Head of caudate nucleus (tissue), 42 donors: ENCODE measurements at regions not wholly inside any gene's neighbourhood (a gene's known extent, or its start where the extent isn't known, plus 50 kb on each side); places are given as distances from the start of the nearest gene placed in this dataset.

Source experiments
- DNase-seq, 42 donors: peaks; one replicate each; pipeline versions ENCODE4 v3.0.0 to v3.0.0-alpha.2; 2020 to 2021; ENCODE audit warnings: mixed read lengths in 7 of 42
- intact Hi-C: fragments of 100-400 bp; cut with DNase I; formaldehyde crosslinking; loops from one replicate; pipeline ENCODE4 v1.15.0; 2022

DNA sequence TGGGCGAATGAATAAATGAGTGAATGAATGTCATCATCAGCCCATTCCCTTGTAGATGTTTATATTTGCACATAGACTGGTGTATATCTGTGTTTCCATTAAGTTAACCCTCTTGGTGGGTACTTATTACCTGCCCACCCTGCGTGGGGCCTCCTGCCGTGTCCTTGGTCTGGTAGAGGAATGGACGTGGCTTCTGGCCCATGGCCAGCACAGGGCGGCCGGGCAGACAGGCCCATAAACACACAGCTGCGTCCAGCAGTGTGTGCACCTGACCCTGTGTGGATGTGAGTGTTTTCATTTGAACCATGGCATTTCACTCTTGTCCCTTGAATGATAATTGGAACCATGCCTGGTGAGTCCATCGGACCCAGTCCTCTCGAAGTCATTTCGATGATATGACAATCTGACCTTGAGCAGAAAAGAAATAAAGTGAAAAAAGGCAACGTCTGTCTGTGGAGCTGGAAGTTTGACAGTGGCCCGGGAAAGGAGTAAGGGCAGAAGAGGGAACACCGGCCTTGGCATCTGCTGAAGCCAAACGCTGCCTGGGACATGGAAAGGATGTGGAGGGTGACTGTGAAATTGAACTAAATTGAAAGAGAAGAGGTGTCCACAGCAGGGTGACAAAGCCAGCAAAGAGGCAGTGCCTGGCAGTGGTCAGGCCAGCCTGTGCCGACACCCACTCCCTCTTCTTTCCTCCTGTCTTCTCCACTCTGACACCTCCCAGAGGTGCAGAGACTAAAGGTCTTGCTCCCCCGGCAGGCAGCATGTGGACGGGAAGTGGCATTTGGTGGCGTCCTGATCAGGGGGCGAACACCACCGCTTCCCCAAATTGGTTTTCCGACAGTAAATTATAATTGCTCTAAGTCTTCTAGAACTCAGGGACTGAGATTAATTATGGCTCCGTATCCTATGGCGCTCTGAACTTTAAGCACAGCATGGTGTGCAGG is 199.0 kb upstream of the ZMIZ1 start:
- intact Hi-C loops, result loop anchor here (10.0 kb wide), 1 partner anchor 195 kb away; the partner anchor contains the start of gene ZMIZ1

DNA sequence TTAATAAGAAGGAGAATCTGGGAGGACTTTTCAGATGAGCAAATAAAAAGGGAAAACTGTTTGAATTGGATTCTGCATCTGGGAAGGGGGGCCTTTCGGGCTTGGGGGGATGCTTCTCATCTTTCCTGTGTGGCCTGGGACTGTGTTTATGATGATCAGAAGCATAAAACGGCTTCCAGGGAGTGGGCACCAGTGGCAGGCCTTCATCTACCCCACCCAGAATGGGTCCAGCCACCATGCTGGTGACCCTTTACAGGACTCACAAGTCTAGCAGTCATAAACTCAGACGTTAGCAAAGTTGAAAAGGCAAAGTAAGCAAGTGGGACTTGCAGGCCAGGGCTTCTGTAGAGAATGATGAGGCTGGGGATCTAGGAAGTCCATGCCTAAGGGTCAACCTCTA is 198.3 kb upstream of the ZMIZ1 start:
- DNase-seq, result peak in 5 of 42 donors; percentile 2 to 24 (median 12)
- intact Hi-C loops, result no loop called here

More for the DNA sequence above, 199.0 kb upstream of the ZMIZ1 start:
- peak in 5 of 42 donors; percentile 9 to 37 (median 26) for DNase-seq

DNA sequence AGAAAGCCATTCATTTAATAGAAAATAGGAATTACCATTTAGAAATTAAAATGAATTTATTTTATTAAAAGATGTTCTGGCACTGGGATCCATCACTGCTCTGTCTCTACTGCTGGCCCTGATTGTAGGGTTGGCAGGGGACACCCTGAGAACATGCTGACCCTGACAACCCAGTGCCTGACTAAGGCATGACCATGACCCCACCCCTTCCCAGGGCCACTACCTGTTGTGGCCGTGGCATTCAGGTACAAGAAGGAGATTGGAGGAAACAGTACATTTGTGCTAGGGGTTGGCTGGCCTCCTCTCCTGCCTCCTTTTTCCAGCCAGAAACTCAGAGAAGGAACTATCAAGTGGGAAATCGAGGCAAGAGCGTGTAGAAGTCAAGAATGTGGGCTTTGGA is 197.0 kb upstream of the ZMIZ1 start:
- peak in 2 of 42 donors; percentile 5 to 22 for DNase-seq
- intact Hi-C loops, result no loop called here

DNA sequence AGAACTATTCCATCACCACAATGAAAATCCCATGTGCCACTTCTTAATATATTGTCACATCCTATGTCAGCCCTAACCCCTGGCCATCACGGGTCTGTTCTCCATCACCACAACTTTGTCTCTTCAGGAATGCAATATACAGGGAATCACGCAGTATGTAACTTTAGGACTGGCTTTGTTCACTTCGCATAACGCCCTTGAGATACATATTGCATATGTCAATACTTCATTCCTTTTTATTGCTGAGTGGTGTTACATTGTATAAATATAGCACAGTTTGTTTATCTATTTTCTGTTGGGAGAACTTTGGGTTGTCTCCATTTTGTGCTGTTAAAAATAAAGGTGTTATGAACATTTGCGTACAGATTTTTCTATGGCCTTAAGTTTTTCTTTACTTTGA is 195.4 kb upstream of the ZMIZ1 start:
- peak in 2 of 42 donors; percentile 10 to 19 for DNase-seq
- intact Hi-C loops, result no loop called here

DNA sequence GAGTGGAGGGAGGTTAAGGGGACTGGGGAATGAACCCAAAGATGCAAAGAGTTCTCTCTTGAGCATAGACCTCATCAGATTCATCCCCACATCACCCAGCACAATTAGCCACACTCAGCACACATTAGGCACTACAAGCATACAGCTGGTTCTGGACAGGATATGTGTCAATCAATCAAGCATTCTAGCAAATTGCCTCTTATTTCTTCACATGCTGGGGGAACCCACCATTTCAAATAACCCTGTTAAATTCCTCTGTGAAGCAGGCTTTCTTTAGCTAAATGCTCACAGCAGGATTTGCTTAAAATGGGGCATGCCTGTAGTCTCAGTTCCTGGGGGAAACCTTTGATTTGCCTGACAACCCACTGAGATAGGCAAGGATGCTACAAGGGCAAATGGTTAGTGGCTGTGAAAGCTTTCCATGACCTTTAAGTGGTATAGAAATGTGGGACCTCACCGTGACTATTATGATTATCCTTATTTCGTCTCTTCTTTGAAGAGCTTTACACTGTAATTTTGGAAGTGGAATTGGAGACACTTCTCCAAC is 193.4 kb upstream of the ZMIZ1 start:
- intact Hi-C loops, result no loop called here
- peak in 2 of 42 donors; percentile 3 to 15 for DNase-seq

DNA sequence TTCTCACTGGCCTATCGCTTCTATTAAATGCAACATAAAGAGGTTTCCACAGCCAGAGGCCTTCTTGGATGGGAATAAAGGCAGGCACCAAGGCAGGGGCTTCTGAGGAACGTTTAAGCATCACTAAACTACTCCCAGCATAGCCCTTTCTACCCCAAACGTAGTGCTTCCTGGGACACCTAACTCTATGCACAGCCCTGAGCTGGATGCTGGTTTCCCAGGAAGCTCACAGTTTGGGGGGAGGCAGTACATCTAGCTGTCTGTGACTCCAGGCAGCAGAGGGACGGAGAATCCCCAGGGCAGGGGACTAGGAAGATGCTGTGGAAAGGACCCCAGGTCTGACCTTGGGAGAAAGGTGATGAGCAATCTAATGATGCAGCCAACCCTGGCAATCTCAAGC is 192.8 kb upstream of the ZMIZ1 start:
- intact Hi-C loops, result no loop called here
- DNase-seq, result peak in 3 of 42 donors; percentile 2 to 30 (median 27)

DNA sequence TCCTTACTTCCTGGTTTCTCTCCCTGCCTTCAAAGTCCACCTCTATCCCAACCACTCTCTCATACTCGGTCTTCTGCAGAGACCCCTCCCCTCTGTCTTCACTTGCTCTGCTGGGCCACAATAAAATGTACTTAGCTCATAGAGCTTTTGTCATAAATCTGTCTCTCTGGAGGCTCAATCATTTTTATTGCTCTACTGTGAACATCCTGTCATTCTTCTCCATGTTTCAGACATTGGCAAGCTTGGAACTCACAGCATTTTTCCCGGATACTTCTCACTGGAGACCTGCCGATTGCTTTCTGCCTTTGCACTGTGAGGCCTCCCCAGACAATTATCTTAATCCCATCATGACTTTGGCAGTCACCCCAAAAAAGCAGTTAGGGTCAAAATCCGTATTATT is 192.3 kb upstream of the ZMIZ1 start:
- DNase-seq, result peak in 3 of 42 donors; percentile 2 to 27 (median 10)

DNA sequence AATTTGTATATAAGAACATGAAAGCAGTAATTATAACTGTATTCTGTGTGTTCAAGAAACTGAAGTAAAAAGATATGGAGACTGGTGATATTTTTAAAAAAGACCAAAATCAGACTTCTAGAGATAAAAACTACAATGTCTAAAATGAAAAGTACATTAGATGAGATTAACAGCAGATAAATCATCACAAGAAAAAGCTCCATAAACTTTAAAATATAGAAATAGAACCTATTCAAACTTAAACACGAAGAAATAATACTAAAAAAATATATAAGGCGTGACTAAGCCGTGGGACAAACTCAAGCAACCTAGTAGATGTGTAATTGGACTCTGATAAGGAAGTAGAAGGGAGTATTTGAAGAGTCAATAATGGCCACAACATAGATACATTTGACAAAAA is 189.1 kb upstream of the ZMIZ1 start:
- intact Hi-C loops, result no loop called here

More for the DNA sequence above, 192.3 kb upstream of the ZMIZ1 start:
- intact Hi-C loops, result no loop called here

DNA sequence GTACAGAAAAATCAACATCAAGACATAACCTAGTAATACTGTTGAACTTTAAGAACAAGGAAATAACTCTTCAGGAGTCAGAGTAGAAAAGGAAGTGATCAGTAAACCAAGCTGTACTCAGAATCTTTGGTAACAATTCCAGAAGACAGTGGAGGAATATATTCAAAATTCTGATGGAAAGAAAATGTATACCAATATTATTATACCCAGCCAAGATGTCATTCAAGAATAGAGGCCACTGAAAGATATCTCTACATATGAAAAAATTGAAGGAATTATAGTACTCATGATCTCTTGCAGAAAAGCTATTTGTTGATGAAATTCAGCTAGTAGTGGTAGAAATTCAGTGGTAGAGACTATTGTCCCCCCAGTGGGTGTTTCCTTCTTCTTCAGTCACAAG is 182.6 kb upstream of the ZMIZ1 start:
- no peak for DNase-seq
- intact Hi-C loops, result no loop called here

More for the DNA sequence above, 189.1 kb upstream of the ZMIZ1 start:
- DNase-seq, result no peak

DNA sequence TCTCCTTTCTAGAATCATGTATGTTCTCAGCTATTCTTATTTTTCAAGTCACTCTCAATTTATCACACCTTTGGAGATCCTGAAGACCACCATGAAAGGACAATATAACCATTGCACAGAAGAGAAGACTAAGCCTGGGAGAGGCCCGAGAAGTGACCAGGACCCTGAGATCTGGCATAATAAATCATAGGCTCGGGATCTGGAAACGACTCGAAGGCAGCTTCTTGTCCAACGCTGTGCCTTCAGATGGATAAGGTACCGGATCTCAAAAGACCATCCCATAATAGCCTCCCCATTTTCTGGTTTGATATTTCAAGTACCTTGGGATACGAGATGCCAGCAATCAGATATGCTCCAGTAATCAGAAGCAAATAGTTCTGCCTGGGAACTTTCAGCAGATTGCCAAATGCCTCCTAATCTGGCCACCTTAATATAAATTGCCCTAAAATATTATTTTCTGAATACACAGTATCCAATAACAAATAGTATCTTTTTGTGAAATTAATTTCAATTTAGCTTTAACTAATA is 179.2 kb upstream of the ZMIZ1 start:
- peak in 1 of 42 donors; percentile 15 for DNase-seq
- intact Hi-C loops, result no loop called here

DNA sequence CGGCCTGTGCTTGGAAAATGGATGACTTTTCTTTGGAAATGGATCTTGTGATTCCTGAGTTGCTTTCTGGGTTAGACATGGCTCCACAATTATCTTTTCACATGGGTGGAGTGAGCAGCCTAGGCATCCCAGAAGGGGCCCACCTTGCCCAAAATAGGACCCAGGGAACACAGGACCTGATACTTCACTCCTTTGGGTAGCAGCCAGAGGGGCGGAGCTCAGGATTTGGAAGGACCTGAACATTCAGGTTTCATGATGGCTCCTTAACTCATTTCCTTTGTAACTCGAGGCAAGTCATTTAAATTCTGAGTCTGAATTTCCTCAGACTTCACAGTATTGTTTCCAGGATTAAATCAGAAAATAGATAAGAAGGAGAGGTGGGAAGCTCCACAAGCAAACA is 178.3 kb upstream of the ZMIZ1 start:
- peak in 2 of 42 donors; percentile 22 to 32 for DNase-seq
- intact Hi-C loops, result no loop called here

DNA sequence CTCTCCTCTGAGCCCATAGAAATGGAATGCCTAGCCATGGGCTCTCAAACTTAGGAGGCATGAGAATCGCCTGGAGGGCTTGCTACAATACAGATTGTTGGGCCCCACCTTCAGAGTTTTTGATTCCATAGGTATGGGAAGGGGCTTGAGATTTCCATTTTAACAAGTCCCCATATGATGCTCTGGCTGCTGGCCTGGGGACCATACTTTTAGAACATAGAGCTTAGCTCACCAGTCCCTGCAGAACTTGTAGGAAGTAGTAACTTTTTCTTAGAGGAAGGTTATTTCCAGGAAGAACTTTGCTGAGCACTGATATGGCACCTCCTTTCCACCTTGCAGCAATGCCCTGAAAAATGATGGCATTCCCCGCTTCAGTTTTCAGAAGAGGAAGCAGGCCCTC is 177.0 kb upstream of the ZMIZ1 start:
- intact Hi-C loops, result no loop called here
- peak in 1 of 42 donors; percentile 12 for DNase-seq

DNA sequence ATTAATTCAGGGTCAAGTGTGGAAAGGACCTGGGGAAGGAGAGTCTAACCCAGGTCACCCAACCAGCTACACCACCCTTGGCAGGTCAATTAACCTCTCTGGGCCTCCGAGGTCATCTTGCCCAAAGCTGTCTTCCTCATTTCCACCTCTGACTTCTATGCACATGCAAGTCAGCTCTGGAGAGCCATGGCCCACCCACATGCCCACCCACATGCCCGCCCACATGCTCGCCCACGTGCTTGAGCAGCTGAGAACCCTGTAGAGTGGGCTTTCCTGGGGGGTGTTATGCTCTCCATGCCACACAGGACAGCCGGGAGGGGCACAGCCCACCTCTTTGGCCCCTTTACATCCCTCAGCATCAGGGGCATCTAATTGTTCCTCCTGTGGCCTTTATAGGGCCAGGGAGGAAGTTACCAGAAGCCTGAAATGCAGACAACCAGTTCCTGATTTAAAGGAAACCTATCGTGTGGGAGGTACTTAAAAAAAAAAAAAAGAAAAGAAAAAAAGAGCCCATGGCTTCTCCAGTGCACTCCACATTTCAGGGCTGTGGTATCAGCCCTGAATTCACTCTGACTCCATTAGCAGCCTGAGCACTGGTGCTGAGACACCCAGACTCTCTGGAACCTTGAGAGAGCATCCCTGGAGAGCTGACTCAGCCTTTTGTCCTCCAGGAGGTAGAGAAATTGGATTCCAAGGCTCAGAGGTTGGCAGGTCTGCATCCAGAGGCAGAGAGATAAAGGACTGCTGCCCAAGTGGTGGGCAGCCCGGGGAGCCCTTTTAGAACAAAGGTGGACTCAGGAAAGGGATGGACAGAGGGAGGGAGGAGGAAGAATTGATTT is 176.2 kb upstream of the ZMIZ1 start:
- intact Hi-C loops, result no loop called here
- peak in 2 of 42 donors; percentile 34 to 42 for DNase-seq

DNA sequence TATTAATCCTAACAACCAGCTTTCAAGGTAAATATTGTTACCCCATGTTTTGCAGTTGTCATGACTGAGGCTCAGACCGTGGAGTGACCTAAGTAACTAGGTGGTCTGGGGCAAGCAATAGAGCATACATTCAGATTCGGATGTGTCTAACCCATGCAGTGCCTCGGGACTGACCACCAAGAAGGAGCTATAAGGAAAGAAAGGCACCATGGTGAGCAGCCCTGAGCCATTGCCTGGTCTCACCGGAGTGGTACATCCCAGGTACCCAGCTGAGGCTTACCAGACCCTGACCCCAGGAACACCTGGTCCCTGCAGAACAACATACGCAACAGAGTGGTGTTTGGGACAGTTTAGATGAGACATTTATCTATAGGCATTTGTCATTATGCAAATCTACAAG is 175.5 kb upstream of the ZMIZ1 start:
- peak in 2 of 42 donors; percentile 22 to 34 for DNase-seq
- intact Hi-C loops, result no loop called here

DNA sequence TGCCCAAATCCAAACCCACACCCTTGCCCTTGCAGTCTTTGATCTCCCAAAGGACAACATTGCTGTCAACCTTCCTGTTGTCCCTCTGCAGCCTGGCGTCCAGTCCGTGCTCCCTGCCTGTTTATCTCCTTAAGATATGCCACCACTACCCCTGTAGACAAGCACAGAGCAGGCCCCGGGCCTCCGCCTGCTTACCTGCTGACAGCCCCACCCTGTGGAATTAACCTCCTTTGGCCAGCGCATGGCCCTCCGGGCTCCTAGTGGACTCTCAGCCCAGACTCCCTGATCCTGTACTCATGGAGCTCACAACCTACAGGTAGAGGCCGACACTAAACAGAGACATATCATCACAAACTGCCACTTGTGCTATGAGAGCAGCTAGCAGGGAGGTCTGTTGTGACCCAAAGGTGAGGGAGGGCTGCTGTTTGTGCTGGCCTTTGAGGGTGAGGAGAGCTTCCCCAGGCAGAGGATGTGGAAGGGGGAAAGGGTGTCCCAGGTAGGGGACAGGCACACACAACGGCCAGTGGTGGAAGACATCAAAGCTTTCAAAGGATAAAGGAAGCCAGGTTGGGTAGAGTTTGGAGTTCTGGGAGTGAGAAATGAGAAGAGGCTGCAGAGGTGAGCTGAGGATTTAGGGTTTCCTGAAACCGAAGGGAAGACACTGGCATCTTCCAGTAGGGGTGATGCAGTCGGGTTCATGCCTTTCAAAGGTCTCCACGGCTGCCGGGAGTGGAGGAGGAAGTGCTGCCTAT is 174.5 kb upstream of the ZMIZ1 start:
- DNase-seq, result peak in 1 of 42 donors; percentile 12

DNA sequence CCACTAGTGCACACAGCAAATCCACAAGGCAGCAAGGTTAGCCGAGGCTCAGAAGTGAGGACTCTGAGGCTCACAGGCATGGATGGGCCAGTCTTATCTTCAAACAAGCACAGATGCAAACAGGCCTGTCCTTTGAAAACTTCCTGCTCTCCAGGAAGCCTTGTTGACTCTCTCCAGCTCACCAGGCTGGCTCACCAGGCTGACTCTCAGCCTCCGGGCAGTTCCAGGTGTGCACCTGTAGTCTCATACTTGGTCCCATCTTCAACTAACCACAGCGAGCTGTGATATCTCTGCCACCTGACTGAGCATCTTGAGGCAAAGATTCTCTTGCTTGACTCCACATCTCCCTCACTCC is 173.9 kb upstream of the ZMIZ1 start:
- peak in 2 of 42 donors; percentile 10 to 25 for DNase-seq
- intact Hi-C loops, result no loop called here

More for the DNA sequence above, 174.5 kb upstream of the ZMIZ1 start:
- intact Hi-C loops, result no loop called here

DNA sequence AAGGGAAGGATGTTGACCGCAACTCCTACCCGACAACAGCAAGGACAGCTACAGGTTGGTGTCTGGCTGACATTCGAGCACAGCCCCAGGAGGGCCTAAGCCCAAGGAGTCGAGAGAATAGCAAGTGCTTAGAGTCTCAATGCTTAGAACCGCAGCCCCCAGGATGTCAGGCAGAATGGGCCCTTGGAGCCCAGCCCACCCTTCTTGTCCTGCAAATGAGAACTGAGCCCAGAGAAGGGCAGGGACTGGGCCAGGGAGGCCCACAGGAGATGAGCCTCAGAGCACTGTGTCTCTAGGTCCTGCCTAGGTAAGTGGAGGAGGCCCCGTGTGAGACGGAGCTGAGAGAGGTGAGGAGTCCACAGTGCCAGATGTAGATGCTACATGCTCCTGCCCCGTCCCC is 173.3 kb upstream of the ZMIZ1 start:
- intact Hi-C loops, result no loop called here
- DNase-seq, result peak in 1 of 42 donors; percentile 15

DNA sequence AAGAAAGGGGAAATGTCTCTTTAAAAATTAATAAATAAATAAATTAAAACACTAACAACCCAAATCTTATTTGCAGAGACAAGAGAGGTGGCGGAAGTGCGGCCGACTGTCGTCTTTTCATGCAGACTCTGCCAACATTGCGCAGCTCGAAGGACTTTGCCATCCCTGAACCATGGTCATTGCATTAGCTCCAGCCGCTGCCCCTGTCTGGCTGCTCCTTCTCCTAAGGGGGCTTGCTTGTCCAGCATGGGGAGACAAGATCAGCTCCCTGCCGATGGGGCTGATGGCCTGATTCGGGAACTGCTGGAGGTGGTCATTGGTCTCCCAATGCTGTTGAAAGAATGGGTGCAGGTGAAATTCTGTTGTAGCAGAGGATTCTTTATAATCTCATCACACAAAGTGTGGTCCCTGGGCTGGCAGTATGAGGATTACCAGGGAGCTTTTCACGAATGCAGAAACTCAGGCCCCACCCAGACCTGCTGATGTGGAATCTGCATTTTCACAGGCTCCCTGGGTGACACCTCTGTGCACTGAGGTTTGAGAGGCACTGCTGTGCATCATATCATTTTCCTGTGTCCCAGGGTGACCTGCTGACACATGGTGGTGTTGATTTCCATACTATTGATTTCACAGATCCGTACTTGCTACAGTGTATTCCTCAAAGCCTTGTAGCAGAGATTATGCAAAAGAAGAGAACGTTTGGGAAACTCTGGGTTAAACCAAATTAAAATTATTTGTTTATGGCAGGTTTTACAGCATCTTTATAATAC is 172.4 kb upstream of the ZMIZ1 start:
- intact Hi-C loops, result no loop called here
- DNase-seq, result peak in 3 of 42 donors; percentile 23 to 41 (median 37)
